Activated T-helper 1 cell treated with Interleukin-2 at 50 U/mL for 16 hours (primary cell): ENCODE measurements at regions not wholly inside any gene's neighbourhood (a gene's known extent, or its start where the extent isn't known, plus 50 kb on each side); places are given as distances from the start of the nearest gene placed in this dataset.
"Not testable (repeated sequence)": the region's sequence is repeated elsewhere in the genome, so short reads cannot be mapped to it uniquely, and the experiment has no call there.

Source experiments
- DNase-seq: peaks from one replicate; pipeline ENCODE4 v3.0.0-alpha.2; 2020; ENCODE audit warnings: low read depth

- DNase-seq = no peak
Observed at GRCh38 chr11:86861810-86862209, 61.5 kb downstream of the PRSS23 start.

DNA sequence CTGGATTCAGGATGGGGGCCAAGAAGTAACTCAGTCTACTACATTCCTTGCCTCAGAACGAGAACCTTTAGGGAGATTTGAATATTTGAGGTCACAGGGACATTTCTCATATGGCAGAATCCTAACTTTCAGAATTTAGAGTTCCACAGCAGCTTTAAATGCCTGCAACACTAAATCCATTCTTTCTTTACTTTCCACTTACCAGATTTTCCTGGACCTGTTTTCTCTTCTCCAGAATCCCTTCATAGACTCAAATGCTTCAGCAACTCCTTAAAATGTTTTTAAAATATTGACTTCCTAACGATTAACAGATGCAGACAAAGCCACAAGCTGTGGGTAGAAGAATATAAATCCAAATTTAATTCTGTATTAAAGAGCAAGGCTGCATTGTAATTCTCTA, 63.1 kb downstream of the PRSS23 start:
- no peak for DNase-seq

DNA sequence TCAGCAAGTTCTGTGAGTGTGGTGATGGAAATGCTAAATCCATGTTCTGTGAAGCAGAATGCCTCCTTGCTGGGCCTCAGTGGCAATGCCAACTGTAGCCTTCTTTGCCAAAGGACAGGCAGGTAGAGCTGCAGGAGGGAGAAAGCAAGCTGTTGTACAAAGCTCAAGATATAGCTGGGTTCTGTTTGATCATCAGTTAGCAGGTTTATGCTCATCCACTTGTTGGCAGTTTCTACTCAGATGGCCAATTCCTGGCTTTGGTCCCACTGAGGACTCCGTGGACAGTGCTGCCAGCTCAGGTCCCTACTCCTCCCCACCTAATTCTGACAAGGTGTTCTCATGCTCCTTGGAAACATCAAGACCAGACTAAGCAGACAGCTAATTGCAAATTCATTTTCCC, 65.1 kb downstream of the PRSS23 start:
- no peak for DNase-seq

GRCh38 chr11:86869531-86869930, 69.2 kb downstream of the PRSS23 start:
- no peak for DNase-seq

DNA sequence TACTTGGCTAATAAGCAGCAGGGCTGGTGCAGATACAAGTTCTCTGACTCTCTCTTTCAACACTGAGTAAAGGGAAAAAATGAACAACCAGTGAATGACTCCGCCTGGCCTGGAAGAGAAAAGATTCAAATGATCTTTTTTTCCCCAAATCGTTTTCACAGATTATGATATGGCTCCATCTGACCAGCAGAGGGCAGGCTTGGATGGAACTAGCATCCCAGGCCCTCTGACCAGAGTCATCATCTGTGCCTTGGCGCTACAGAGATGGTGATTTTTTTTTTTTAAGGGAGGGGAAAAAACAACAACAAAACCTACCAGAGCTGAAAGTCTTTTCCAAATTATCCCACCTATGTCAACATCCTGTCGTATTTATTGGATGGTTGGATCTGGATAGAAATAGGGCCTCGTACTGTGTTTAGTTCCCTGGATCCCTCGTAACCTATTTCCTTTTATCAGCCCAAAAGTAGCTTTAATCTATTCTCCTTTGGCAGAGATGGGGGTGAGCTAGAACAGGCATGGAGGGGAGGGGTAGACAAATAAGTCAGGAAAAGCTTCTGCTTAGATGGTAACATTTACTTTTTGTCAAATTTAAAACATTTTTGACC, 69.7 kb downstream of the PRSS23 start:
- peak; percentile 7 for DNase-seq

- no peak for DNase-seq
Observed at GRCh38 chr11:86873573-86874083, 73.3 kb downstream of the PRSS23 start.

DNA sequence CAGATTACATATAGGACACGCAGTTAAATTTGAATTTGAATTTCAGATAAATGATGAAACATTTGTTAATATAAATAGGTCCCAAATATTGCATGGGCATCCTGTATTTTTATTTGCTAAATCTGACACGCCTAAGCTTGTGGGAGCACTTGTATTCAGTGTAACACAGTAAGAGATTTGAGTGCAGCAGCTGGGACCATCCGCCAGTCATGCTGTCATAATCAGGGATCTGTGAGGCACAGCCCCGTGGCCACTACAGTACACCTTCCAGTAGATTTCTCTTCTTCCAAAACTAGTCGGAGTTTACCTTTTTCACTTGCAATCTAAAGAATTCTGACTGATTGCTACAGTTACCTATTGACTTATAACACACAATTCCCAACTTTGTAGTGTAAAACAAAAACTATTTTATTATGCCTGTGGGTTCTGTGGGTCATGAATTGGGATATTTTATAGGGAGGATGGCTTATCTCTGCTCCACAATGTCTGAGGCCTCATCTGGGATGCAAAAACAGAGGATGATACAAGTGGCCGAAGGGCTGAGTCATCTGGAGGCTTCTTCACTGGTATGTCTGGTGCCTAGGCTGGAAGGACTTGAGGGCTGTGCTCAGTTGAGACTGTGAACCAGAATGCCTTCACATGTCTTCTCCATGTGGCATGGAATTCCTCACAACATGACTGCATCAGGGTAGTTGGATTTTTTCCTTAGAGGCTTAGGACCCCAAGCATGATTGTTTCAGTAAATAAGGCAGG, 74.1 kb downstream of the PRSS23 start:
- DNase-seq = no peak

- no peak for DNase-seq
Observed at GRCh38 chr11:86876716-86877234, 76.4 kb downstream of the PRSS23 start.

GRCh38 chr11:86877503-86877902, 77.2 kb downstream of the PRSS23 start:
- DNase-seq = no peak

DNA sequence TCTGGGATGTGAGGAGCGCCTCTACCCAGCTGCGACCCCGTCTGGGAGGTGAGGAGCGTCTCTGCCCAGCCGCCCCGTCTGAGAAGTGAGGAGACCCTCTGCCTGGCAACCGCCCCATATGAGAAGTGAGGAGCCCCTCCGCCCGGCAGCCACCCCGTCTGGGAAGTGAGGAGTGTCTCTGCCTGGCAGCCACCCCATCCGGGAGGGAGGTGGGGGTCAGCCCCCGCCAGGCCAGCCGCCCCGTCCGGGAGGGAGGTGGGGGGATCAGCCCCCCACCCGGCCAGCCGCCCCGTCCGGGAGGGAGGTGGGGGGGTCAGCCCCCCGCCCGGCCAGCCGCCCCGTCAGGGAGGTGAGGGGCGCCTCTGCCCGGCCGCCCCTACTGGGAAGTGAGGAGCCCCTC, 76.0 kb downstream of the FZD4 start:
- not testable (repeated sequence) for DNase-seq

GRCh38 chr11:86885311-86885710, 69.9 kb downstream of the FZD4 start:
- DNase-seq = no peak

- DNase-seq = no peak
Observed at GRCh38 chr11:86888164-86889000, 66.8 kb downstream of the FZD4 start.

DNA sequence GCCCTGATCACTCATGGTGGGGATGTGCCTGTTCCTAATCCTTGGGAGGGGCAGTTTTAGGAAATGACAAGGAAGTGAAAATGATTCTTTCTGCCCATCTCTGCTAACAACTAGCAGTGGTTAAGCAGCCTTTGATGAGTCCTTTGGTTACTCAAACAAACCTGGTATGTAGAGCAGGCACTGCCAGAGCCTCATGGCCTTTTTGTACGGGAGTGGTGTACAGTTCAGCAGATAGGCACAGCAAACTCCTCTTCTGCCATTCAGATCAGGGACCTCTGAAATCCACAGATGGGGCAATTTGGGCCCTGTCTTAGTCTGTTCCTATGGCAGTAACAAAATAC, 66.2 kb downstream of the FZD4 start:
- DNase-seq = no peak

- no peak for DNase-seq
Observed at GRCh38 chr11:86891036-86891435, 64.2 kb downstream of the FZD4 start.

DNA sequence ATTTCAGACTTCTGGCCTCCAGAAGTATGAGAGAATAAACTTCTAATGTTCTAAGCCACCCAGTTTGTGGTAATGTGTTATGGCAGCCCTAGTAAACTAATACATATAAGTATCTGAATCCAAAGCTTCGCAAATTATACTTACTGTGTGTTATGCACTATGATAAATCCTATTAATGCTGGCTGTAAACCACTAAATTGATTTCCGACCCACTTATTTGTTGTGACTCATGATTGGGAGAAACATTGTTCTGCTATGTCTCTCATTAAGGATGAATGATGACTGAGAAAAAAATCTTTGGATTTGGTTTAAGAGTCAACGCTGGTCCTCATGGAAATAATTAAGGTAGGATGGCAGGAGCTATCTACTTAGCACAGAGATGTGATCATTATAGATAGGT, 62.0 kb downstream of the FZD4 start:
- DNase-seq = no peak
